A549 (cell line): ENCODE measurements at regions not wholly inside any gene's neighbourhood (a gene's known extent, or its start where the extent isn't known, plus 50 kb on each side); places are given as distances from the start of the nearest gene placed in this dataset.

Source experiments
- ATAC-seq, 2 experiments: fragments of 200-7000 bp in 1 of 2; fragments of >200 bp in 1 of 2; cut with Nextera tagmentation in 1 of 2; cut with Tn5 transposase in 1 of 2; 3 replicates each; pipeline versions ENCODE4 v1.8.0 to v1.9.1; 2018 to 2020; ENCODE audit warnings: mild to moderate bottlenecking in 1 of 2, moderate library complexity in 1 of 2
- CTCF ChIA-PET: fragments of 300-600 bp; sonication (Branson Sonifier 250); formaldehyde crosslinking; extraction: SDS; loops from one replicate; lab custom pipeline; 2021; ENCODE audit warnings: antibody characterized with exemption, inconsistent platforms; lab: Yijun Ruan, JAX
- POLR2A ChIA-PET: fragments of 350-600 bp; formaldehyde crosslinking; extraction: SDS; loops from one replicate; lab custom pipeline; 2021; ENCODE audit warnings: antibody characterized with exemption, inconsistent platforms; lab: Yijun Ruan, JAX
- DNase-seq, 2 experiments: peaks; one replicate each; pipeline versions ENCODE4 v3.0.0 to v3.0.0-alpha.2; 2011 to 2016; ENCODE audit warnings: low read depth in 1 of 2, low spot score in 1 of 2
- FAIRE-seq: peaks from 2 replicates; lab custom pipeline; 2011; peaks lifted over from hg19 to GRCh38; lab: Jason Lieb, UNC
- H3K27ac ChIP-seq, 2 experiments: fragments of >200 bp; sonication (Bioruptor Twin); formaldehyde crosslinking; 3 replicates each; pipeline ENCODE4 v1.5.1; 2016 to 2017
- H3K4me1 ChIP-seq: fragments of >200 bp; sonication (Bioruptor Twin); formaldehyde crosslinking; 3 replicates; pipeline ENCODE4 v1.6.1; 2016
- H3K4me2 ChIP-seq: fragments of >200 bp; sonication (Bioruptor Twin); formaldehyde crosslinking; 3 replicates; pipeline ENCODE4 v1.6.1; 2016
- H3K4me3 ChIP-seq: fragments of >200 bp; sonication (Bioruptor Twin); formaldehyde crosslinking; 3 replicates; pipeline ENCODE4 v1.5.1; 2016
- H3K9me3 ChIP-seq: fragments of >200 bp; sonication (Bioruptor Twin); formaldehyde crosslinking; 3 replicates; pipeline ENCODE4 v1.6.1; 2016
- CBX8 ChIP-seq: fragments of 200-600 bp; sonication (generic); IDR thresholded peaks from 2 replicates; pipeline ENCODE4 v1.6.1; 2016
- CEBPB ChIP-seq, 2 experiments: fragments of >200 bp in 1 of 2; sonication (Bioruptor Twin) in 1 of 2; formaldehyde crosslinking in 1 of 2; IDR thresholded peaks; 2 replicates each; pipeline ENCODE4 v1.6.1; 2012 to 2016
- FOSB ChIP-seq: fragments of 250-450 bp; sonication (Bioruptor Pico); IDR thresholded peaks from 2 replicates; pipeline ENCODE4 v1.5.0; 2020; ENCODE audit warnings: mild to moderate bottlenecking, moderate library complexity
- GATA3 ChIP-seq: IDR thresholded peaks from 2 replicates; pipeline ENCODE4 v1.6.1; 2012; ENCODE audit warnings: borderline replicate concordance
- HOXA7 ChIP-seq: fragments of 250-450 bp; sonication (Bioruptor Pico); IDR thresholded peaks from 2 replicates; pipeline ENCODE4 v1.5.0; 2020; ENCODE audit warnings: mild to moderate bottlenecking, moderate library complexity
- HOXB13 ChIP-seq: fragments of 250-450 bp; sonication (Bioruptor Pico); IDR thresholded peaks from 2 replicates; pipeline ENCODE4 v1.5.0; 2020; ENCODE audit warnings: low read depth, mild to moderate bottlenecking, moderate library complexity
- HOXB5 ChIP-seq: fragments of 250-450 bp; sonication (Bioruptor Pico); IDR thresholded peaks from 2 replicates; pipeline ENCODE4 v1.5.0; 2020; ENCODE audit warnings: mild to moderate bottlenecking, moderate library complexity
- JUNB ChIP-seq: fragments of >200 bp; sonication (Bioruptor Twin); formaldehyde crosslinking; IDR thresholded peaks from 2 replicates; pipeline ENCODE4 v1.6.1; 2016
- KDM1A ChIP-seq: fragments of 200-600 bp; sonication (generic); IDR thresholded peaks from 2 replicates; pipeline ENCODE4 v1.6.1; 2016; ENCODE audit warnings: low read depth, mild to moderate bottlenecking
- KDM5A ChIP-seq: fragments of 200-600 bp; sonication (generic); IDR thresholded peaks from 2 replicates; pipeline ENCODE4 v1.6.1; 2016; ENCODE audit warnings: antibody characterized with exemption, mild to moderate bottlenecking
- NR3C1 ChIP-seq: fragments of >200 bp; sonication (Bioruptor Twin); formaldehyde crosslinking; IDR thresholded peaks from 3 replicates; pipeline ENCODE4 v1.6.1; 2017
- POLR2A ChIP-seq: IDR thresholded peaks from 2 replicates; pipeline ENCODE4 v1.6.1; 2012; ENCODE audit warnings: mild to moderate bottlenecking, low read length
- RNF2 ChIP-seq: fragments of 200-600 bp; sonication (generic); IDR thresholded peaks from 2 replicates; pipeline ENCODE4 v1.6.1; 2016; ENCODE audit warnings: low read depth, mild to moderate bottlenecking, antibody characterized with exemption, moderate library complexity, borderline replicate concordance
- SREBF2 ChIP-seq: fragments of 450-650 bp; IDR thresholded peaks from 2 replicates; pipeline ENCODE4 v1.6.1; 2014; ENCODE audit warnings: mild to moderate bottlenecking, moderate library complexity
- TFCP2L1 ChIP-seq: fragments of 250-450 bp; sonication (Bioruptor Pico); IDR thresholded peaks from 2 replicates; pipeline ENCODE4 v1.5.0; 2021; ENCODE audit warnings: mild to moderate bottlenecking
- TP53 ChIP-seq: fragments of 250-450 bp; sonication (Bioruptor Pico); IDR thresholded peaks from 2 replicates; pipeline ENCODE4 v1.5.0; 2021; ENCODE audit warnings: mild to moderate bottlenecking, moderate library complexity
- ZC3H11A ChIP-seq: fragments of 450-650 bp; IDR thresholded peaks from 2 replicates; pipeline ENCODE4 v1.6.1; 2014; ENCODE audit warnings: antibody characterized with exemption, mild to moderate bottlenecking
- ZNF302 ChIP-seq: fragments of 250-450 bp; sonication (Bioruptor Pico); IDR thresholded peaks from 2 replicates; pipeline ENCODE4 v1.9.0; 2021; ENCODE audit warnings: inconsistent platforms, mild to moderate bottlenecking, moderate library complexity
- WGBS: methylation state at CpG from one replicate; pipeline ENCODE4 v1.1.6; 2017; ENCODE audit errors: missing lambda C conversion rate; 5-methylcytosine and 5-hydroxymethylcytosine counted together
- TF ChIP-seq, protein P1 (sequence below): fragments of 150-350 bp; IDR thresholded peaks from 2 replicates; pipeline ENCODE4 v1.6.1; 2014; ENCODE audit warnings: low read depth, mild to moderate bottlenecking, low read length
- TF ChIP-seq, protein P2 (sequence below): fragments of >200 bp; sonication (Bioruptor Twin); formaldehyde crosslinking; IDR thresholded peaks from 2 replicates; pipeline ENCODE4 v1.6.1; 2016
- TF ChIP-seq, protein P3 (sequence below): fragments of >200 bp; sonication (Bioruptor Twin); formaldehyde crosslinking; IDR thresholded peaks from 3 replicates; pipeline ENCODE4 v1.5.1; 2016
- TF ChIP-seq, protein P4 (sequence below): IDR thresholded peaks from 2 replicates; pipeline ENCODE4 v1.6.1; 2012

DNA sequence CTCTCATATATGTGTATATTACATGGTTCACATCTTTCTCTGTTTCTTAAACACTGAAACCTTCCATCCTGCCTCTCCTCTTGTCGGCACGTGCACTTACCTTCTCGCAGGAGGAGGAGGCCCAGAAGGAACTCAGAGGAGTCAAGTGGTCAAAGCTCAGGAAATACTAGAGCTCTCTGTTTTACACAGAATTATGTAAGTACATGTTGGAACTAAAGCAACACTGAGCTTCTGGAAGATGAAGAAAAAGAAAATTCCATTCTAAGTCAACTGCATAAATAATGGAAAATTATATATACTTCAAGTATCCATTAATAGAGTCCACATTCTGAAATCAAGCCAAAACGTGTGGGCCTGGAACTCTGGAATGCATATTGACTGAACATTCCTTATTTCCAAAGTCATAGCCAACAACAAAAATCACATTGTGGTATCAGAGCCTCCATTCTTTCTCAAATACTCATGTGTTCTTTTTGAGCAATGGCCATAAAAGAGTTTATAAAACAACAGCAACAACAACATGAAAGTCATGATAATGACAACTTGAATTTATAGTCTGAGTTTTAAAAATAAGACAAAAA, 121.5 kb upstream of the RAI14 start (continued):
- TF ChIP-seq, protein P1, sequence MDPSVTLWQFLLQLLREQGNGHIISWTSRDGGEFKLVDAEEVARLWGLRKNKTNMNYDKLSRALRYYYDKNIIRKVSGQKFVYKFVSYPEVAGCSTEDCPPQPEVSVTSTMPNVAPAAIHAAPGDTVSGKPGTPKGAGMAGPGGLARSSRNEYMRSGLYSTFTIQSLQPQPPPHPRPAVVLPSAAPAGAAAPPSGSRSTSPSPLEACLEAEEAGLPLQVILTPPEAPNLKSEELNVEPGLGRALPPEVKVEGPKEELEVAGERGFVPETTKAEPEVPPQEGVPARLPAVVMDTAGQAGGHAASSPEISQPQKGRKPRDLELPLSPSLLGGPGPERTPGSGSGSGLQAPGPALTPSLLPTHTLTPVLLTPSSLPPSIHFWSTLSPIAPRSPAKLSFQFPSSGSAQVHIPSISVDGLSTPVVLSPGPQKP, result no peak
- TF ChIP-seq, protein P2, sequence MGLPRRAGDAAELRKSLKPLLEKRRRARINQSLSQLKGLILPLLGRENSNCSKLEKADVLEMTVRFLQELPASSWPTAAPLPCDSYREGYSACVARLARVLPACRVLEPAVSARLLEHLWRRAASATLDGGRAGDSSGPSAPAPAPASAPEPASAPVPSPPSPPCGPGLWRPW, result no peak
- no peak for TF ChIP-seq POLR2A
- TF ChIP-seq, all 56 proteins: peak for 0

DNA sequence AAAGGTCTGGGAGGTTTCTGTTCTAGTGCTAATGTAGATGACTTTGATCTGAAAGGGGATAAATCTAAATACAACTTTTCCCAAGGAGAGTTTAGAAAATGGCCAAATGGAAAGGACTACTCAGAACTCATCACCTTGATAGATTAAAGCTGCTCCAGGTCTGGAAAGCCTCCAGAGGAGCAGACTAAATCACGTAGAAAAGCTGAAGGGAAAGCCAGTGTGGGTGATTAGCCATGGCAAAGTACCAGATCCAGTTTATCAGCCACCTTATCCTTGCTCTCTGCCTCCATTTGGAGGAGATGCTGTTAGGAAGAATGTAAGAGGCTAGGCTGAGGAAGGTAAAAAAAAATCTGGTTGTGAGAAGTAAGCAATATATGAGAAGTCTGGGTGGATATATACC, 120.7 kb upstream of the RAI14 start:
- Histone ChIP-seq H3K4me1 (peaks cover 17% of the 10 kb centered on the region; the same call in 2 of the 3 replicates), H3K4me3 (no peak overlapping the region), H3K9me3 (no peaks in the 10 kb centered on the region), H3K4me2 (no peak overlapping the region), H3K27ac (no peak overlapping the region)
- TF ChIP-seq TP53 (CRISPR knock-in tag), result no peak
- no peak for TF ChIP-seq HOXB5 (CRISPR knock-in tag)
- no peak for TF ChIP-seq ZNF302 (CRISPR knock-in tag)
- TF ChIP-seq, protein P1, result no peak
- TF ChIP-seq ZC3H11A, result no peak
- 83% methylated on average over 1 of the region's 1 CpG for WGBS
- FAIRE-seq (no peak), ATAC-seq (no peak), DNase-seq (no peak)
- ChIA-PET POLR2A (no interaction called here), CTCF (no interaction called here)

DNA sequence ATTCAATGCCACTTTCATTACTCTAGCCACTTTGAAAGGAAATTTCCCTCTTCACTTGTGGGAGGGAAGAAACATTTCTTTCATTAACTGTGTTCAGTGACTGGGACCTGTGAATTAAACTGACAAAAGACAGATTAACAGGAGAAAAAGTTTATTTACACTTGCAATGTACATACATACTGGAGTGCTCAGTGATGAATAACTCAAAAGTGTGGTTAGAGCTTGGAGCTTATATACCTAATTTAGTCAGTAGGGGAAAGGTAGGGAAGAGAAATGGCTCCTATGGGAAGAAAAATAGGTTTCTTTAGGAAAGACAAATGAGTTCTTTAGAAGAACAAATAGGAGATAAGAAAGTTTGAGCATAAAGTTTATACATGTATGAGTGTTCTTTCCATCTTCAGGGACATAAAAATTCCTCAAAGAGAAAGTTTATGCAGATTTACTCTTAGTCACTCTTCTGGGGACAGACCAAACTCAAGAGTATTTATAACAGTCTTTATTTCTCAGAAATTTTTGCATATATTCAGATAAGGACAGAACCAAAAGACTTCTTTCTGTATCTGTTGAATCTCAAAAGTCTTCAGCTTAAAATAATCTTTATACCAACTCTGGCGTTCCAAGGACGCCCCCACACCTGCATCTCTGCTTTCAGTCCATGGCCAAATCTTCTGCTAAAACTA, 120.0 kb upstream of the RAI14 start:
- ChIA-PET POLR2A (no interaction called here), CTCF (interaction anchor here (3.6 kb wide), 1 partner anchor 13 kb away, joined by 12 read pairs; no protein-coding TSS in a partner anchor)
- ATAC-seq, result no peak
- no peak for FAIRE-seq
- WGBS, result 95% methylated on average over 2 of the region's 2 CpGs
- peaks cover 17% of the 10 kb centered on the region; the same call in 2 of the 3 replicates for H3K4me1 ChIP-seq
- no peaks in the 10 kb centered on the region for H3K9me3 ChIP-seq
- H3K4me3 ChIP-seq, result no peak overlapping the region
- no peak overlapping the region for H3K27ac ChIP-seq
- no peak for TF ChIP-seq TP53 (CRISPR knock-in tag)
- TF ChIP-seq RNF2, result no peak
- TF ChIP-seq KDM1A, result no peak
- TF ChIP-seq HOXB13 (CRISPR knock-in tag), result no peak
- no peak for TF ChIP-seq TFCP2L1 (CRISPR knock-in tag)
- TF ChIP-seq JUNB, result no peak
- TF ChIP-seq FOSB (CRISPR knock-in tag), result no peak
- TF ChIP-seq CBX8, result no peak
- TF ChIP-seq, protein P3, sequence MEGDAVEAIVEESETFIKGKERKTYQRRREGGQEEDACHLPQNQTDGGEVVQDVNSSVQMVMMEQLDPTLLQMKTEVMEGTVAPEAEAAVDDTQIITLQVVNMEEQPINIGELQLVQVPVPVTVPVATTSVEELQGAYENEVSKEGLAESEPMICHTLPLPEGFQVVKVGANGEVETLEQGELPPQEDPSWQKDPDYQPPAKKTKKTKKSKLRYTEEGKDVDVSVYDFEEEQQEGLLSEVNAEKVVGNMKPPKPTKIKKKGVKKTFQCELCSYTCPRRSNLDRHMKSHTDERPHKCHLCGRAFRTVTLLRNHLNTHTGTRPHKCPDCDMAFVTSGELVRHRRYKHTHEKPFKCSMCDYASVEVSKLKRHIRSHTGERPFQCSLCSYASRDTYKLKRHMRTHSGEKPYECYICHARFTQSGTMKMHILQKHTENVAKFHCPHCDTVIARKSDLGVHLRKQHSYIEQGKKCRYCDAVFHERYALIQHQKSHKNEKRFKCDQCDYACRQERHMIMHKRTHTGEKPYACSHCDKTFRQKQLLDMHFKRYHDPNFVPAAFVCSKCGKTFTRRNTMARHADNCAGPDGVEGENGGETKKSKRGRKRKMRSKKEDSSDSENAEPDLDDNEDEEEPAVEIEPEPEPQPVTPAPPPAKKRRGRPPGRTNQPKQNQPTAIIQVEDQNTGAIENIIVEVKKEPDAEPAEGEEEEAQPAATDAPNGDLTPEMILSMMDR, result no peak
- TF ChIP-seq, protein P4, sequence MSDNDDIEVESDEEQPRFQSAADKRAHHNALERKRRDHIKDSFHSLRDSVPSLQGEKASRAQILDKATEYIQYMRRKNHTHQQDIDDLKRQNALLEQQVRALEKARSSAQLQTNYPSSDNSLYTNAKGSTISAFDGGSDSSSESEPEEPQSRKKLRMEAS, result no peak
- no peak for TF ChIP-seq HOXA7 (CRISPR knock-in tag)
- TF ChIP-seq, protein P2, result no peak
- TF ChIP-seq CEBPB (IDR thresholded peaks at IDR 0.05), result no peak
- TF ChIP-seq NR3C1, result no peak
- TF ChIP-seq KDM5A, result no peak
- TF ChIP-seq GATA3, result no peak
- TF ChIP-seq SREBF2, result no peak
- no peak for DNase-seq
- H3K4me2 ChIP-seq, result no peak overlapping the region
